PC-9 (cell line): ENCODE measurements at regions not wholly inside any gene's neighbourhood (a gene's known extent, or its start where the extent isn't known, plus 50 kb on each side); places are given as distances from the start of the nearest gene placed in this dataset.

ENCODE experiments used
- BruUV-seq: library from RNA; stranded (reverse); fragments of 400-500 nt; replicated peaks from 2 replicates; lab custom pipeline; 2021; lab: Mats Ljungman, UMichigan
- CTCF ChIA-PET: fragments of 300-600 bp; sonication (Branson Sonifier 250); formaldehyde crosslinking; loops from one replicate; lab custom pipeline; 2022; ENCODE audit warnings: antibody characterized with exemption; lab: Charles Lee
- POLR2A ChIA-PET: fragments of 300-600 bp; sonication (Branson Sonifier 250); formaldehyde crosslinking; loops from one replicate; lab custom pipeline; 2022; ENCODE audit warnings: antibody characterized with exemption; ENCODE audit not compliant: unreplicated experiment; lab: Charles Lee
- DNase-seq, 2 experiments: peaks; one replicate each; pipeline versions ENCODE4 v3.0.0 to v3.0.0-alpha.2; 2015 to 2022; ENCODE audit warnings: mixed read lengths in 1 of 2
- H2AFZ ChIP-seq: fragments of 200-600 bp; sonication (generic); 2 replicates; pipeline ENCODE4 v1.8.1; 2017; ENCODE audit warnings: antibody characterized with exemption
- H3F3A ChIP-seq: fragments of 200-600 bp; sonication (generic); 2 replicates; pipeline ENCODE4 v1.8.1; 2017; ENCODE audit warnings: antibody characterized with exemption, mild to moderate bottlenecking, low read depth; ENCODE audit not compliant: insufficient read depth
- H3K27ac ChIP-seq: fragments of 200-600 bp; sonication (generic); 2 replicates; pipeline ENCODE4 v1.6.1; 2016; ENCODE audit warnings: mixed run types
- H3K27me3 ChIP-seq: fragments of 200-600 bp; sonication (generic); 2 replicates; pipeline ENCODE4 v1.6.1; 2016; ENCODE audit warnings: low read depth, mixed run types; ENCODE audit not compliant: insufficient read depth
- H3K36me3 ChIP-seq: fragments of 200-600 bp; sonication (generic); 2 replicates; pipeline ENCODE4 v1.6.1; 2016; ENCODE audit warnings: low read depth, mixed run types
- H3K4me1 ChIP-seq: fragments of 200-600 bp; sonication (generic); replicated peaks from 2 replicates; pipeline ENCODE4 v1.6.1; 2016; ENCODE audit warnings: mixed run types; ENCODE audit not compliant: insufficient read depth
- H3K4me2 ChIP-seq: fragments of 200-600 bp; sonication (generic); 2 replicates; pipeline ENCODE4 v1.6.1; 2017; ENCODE audit warnings: mixed run types
- H3K4me3 ChIP-seq: fragments of 200-600 bp; sonication (generic); 2 replicates; pipeline ENCODE4 v1.6.1; 2016; ENCODE audit warnings: mixed run types
- H3K79me2 ChIP-seq: fragments of 200-600 bp; sonication (generic); 2 replicates; pipeline ENCODE4 v1.6.1; 2017; ENCODE audit warnings: low read depth, mixed run types
- H3K9me2 ChIP-seq: fragments of 200-600 bp; sonication (generic); 2 replicates; pipeline ENCODE4 v1.8.1; 2017; ENCODE audit warnings: mild to moderate bottlenecking; ENCODE audit not compliant: insufficient read depth
- H3K9me3 ChIP-seq: fragments of 200-600 bp; sonication (generic); 2 replicates; pipeline ENCODE4 v1.8.1; 2016; ENCODE audit warnings: low read depth; ENCODE audit not compliant: insufficient read depth
- H4K20me1 ChIP-seq: fragments of 200-600 bp; sonication (generic); 2 replicates; pipeline ENCODE4 v1.8.1; 2017; ENCODE audit not compliant: insufficient read depth
- EZH2 ChIP-seq: fragments of 200-600 bp; sonication (generic); IDR thresholded peaks from 2 replicates; pipeline ENCODE4 v1.8.0; 2017; ENCODE audit warnings: antibody characterized with exemption, low read depth
- intact Hi-C: fragments of 100-400 bp; cut with micrococcal nuclease; formaldehyde crosslinking; loops from one replicate; pipeline ENCODE4 v1.10.0; 2022; ENCODE audit not compliant: unreplicated experiment
- TF ChIP-seq, protein P1 (sequence below): fragments of 200-600 bp; sonication (generic); conservative IDR thresholded peaks from 2 replicates; pipeline ENCODE4 v1.6.1; 2017; ENCODE audit warnings: mixed run types, antibody characterized with exemption, mild to moderate bottlenecking, moderate library complexity

- H3K27me3 ChIP-seq: no peaks in the 10 kb centered on the region
- no peaks in the 10 kb centered on the region for H3F3A ChIP-seq
- H3K4me1 ChIP-seq: no peaks in the 10 kb centered on the region
- H3K9me3 ChIP-seq: no peaks in the 10 kb centered on the region
- H3K79me2 ChIP-seq: no peaks in the 10 kb centered on the region
- no peak overlapping the region for H3K4me3 ChIP-seq
- H3K9me2 ChIP-seq: no peaks in the 10 kb centered on the region
- BruUV-seq: no TSS peak
- no peaks in the 10 kb centered on the region for H3K36me3 ChIP-seq
- H3K27ac ChIP-seq: no peak overlapping the region
- H3K4me2 ChIP-seq: no peak overlapping the region
- TF ChIP-seq, protein P1, sequence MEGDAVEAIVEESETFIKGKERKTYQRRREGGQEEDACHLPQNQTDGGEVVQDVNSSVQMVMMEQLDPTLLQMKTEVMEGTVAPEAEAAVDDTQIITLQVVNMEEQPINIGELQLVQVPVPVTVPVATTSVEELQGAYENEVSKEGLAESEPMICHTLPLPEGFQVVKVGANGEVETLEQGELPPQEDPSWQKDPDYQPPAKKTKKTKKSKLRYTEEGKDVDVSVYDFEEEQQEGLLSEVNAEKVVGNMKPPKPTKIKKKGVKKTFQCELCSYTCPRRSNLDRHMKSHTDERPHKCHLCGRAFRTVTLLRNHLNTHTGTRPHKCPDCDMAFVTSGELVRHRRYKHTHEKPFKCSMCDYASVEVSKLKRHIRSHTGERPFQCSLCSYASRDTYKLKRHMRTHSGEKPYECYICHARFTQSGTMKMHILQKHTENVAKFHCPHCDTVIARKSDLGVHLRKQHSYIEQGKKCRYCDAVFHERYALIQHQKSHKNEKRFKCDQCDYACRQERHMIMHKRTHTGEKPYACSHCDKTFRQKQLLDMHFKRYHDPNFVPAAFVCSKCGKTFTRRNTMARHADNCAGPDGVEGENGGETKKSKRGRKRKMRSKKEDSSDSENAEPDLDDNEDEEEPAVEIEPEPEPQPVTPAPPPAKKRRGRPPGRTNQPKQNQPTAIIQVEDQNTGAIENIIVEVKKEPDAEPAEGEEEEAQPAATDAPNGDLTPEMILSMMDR: no peak
- no peak for TF ChIP-seq EZH2
- no peaks in the 10 kb centered on the region for H4K20me1 ChIP-seq
- H2AFZ ChIP-seq: no peak overlapping the region
- ChIA-PET CTCF (no interaction called here), POLR2A (no interaction called here)
- DNase-seq: no peak
- intact Hi-C loops: no loop called here
Observed at GRCh38 chr15:91776104-91776503, 77.4 kb upstream of the SLCO3A1 start.

DNA sequence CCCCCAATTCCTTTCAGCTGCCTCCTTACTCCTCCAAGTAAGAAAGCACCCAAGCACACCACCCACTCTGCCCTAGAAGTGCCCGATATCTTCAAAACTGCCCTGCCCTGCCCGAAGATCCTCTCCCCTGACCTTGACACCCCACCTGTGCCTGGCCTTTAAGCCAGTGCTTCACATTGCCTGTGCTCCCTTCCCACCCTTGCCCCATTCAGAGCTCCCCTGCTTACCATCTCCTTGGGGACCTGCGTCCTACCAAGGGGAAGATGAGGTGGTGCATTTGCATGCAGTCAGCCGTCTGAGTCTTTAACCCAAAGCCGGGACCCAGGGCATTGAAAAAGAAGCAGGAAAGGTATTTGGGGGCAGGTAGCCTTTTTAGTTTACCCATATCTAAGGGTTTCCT, 73.5 kb upstream of the SLCO3A1 start:
- Histone ChIP-seq H3K36me3 (no peaks in the 10 kb centered on the region), H2AFZ (no peak overlapping the region), H3F3A (no peaks in the 10 kb centered on the region; the same call in 1 of the 2 replicates), H4K20me1 (no peaks in the 10 kb centered on the region), H3K27ac (no peak overlapping the region), H3K9me2 (no peaks in the 10 kb centered on the region), H3K9me3 (no peaks in the 10 kb centered on the region), H3K4me2 (no peak overlapping the region), H3K79me2 (no peaks in the 10 kb centered on the region), H3K4me3 (no peak overlapping the region), H3K4me1 (no peaks in the 10 kb centered on the region), H3K27me3 (no peaks in the 10 kb centered on the region)
- DNase-seq: no peak
- BruUV-seq: no TSS peak
- intact Hi-C loops: no loop called here
- TF ChIP-seq, protein P1: no peak
- TF ChIP-seq EZH2: no peak
- ChIA-PET CTCF (no interaction called here), POLR2A (no interaction called here)

- ChIA-PET POLR2A (no interaction called here), CTCF (no interaction called here)
- Histone ChIP-seq H3K4me2 (no peak overlapping the region), H3K4me3 (no peak overlapping the region), H4K20me1 (no peaks in the 10 kb centered on the region), H3K79me2 (no peaks in the 10 kb centered on the region), H3K9me2 (no peaks in the 10 kb centered on the region), H2AFZ (no peak overlapping the region), H3K36me3 (no peaks in the 10 kb centered on the region), H3K27ac (no peak overlapping the region), H3F3A (no peaks in the 10 kb centered on the region; the same call in 1 of the 2 replicates), H3K4me1 (no peaks in the 10 kb centered on the region), H3K9me3 (no peaks in the 10 kb centered on the region), H3K27me3 (no peaks in the 10 kb centered on the region)
- no peak for DNase-seq
- no peak for TF ChIP-seq EZH2
- TF ChIP-seq, protein P1: no peak
- intact Hi-C loops: no loop called here
- no TSS peak for BruUV-seq
Observed at GRCh38 chr15:91780387-91780786, 73.1 kb upstream of the SLCO3A1 start.
